Astrocyte (in vitro differentiated cells and primary cell): ENCODE measurements at regions not wholly inside any gene's neighbourhood (a gene's known extent, or its start where the extent isn't known, plus 50 kb on each side); places are given as distances from the start of the nearest gene placed in this dataset.
"Not testable (repeated sequence)": the region's sequence is repeated elsewhere in the genome, so short reads cannot be mapped to it uniquely, and the experiment has no call there.

Experiments
- DNase-seq: peaks from one replicate; pipeline ENCODE4 v3.0.0-alpha.2; 2010; ENCODE audit warnings: low read depth
- FAIRE-seq: peaks from 2 replicates; lab custom pipeline; 2011; peaks lifted over from hg19 to GRCh38; lab: Jason Lieb, UNC
- H2AFZ ChIP-seq: 2 replicates; pipeline ENCODE4 v1.6.0; 2012; ENCODE audit warnings: low read depth, low read length, inconsistent platforms
- H3K27ac ChIP-seq: 2 replicates; pipeline ENCODE4 v1.5.1; 2011; ENCODE audit warnings: low read depth, low read length, inconsistent platforms
- H3K27me3 ChIP-seq: 2 replicates; pipeline ENCODE4 v1.6.0; 2011; ENCODE audit warnings: low read length, inconsistent platforms; ENCODE audit not compliant: insufficient read depth
- H3K36me3 ChIP-seq: 2 replicates; pipeline ENCODE4 v1.5.1; 2011; ENCODE audit warnings: low read length, inconsistent platforms; ENCODE audit not compliant: insufficient read depth
- H3K4me1 ChIP-seq: 2 replicates; pipeline ENCODE4 v1.5.1; 2011; ENCODE audit warnings: low read length, inconsistent platforms; ENCODE audit not compliant: insufficient read depth
- H3K4me2 ChIP-seq: 2 replicates; pipeline ENCODE4 v1.6.0; 2012; ENCODE audit warnings: low read length, inconsistent platforms
- H3K4me3 ChIP-seq: 2 replicates; pipeline ENCODE4 v1.5.1; 2011; ENCODE audit warnings: low read depth, mild to moderate bottlenecking, low read length, inconsistent platforms; ENCODE audit not compliant: insufficient read depth
- H3K79me2 ChIP-seq: 2 replicates; pipeline ENCODE4 v1.6.0; 2012; ENCODE audit warnings: mild to moderate bottlenecking, low read length, inconsistent platforms; ENCODE audit not compliant: insufficient read depth
- H3K9ac ChIP-seq: 2 replicates; pipeline ENCODE4 v1.6.0; 2012; ENCODE audit warnings: mild to moderate bottlenecking, low read length, inconsistent platforms
- H3K9me3 ChIP-seq: 2 replicates; pipeline ENCODE4 v1.5.1; 2012; ENCODE audit warnings: low read depth, mild to moderate bottlenecking, low read length, inconsistent platforms; ENCODE audit not compliant: insufficient read depth
- H4K20me1 ChIP-seq: 2 replicates; pipeline ENCODE4 v1.6.0; 2012; ENCODE audit warnings: low read length, inconsistent platforms; ENCODE audit not compliant: insufficient read depth
- H3K27ac Mint-ChIP-seq: one replicate; pipeline ENCODE4 v1.8.0; 2021; ENCODE audit warnings: mild to moderate bottlenecking, mixed read lengths; ENCODE audit not compliant: unreplicated experiment
- H3K27me3 Mint-ChIP-seq: one replicate; pipeline ENCODE4 v1.8.0; 2021; ENCODE audit warnings: low read depth, mixed read lengths; ENCODE audit not compliant: unreplicated experiment
- H3K36me3 Mint-ChIP-seq: one replicate; pipeline ENCODE4 v1.8.0; 2021; ENCODE audit warnings: low read depth, mixed read lengths; ENCODE audit not compliant: unreplicated experiment
- H3K4me1 Mint-ChIP-seq: one replicate; pipeline ENCODE4 v1.8.0; 2021; ENCODE audit warnings: low read depth, mixed read lengths; ENCODE audit not compliant: unreplicated experiment
- H3K4me3 Mint-ChIP-seq: one replicate; pipeline ENCODE4 v1.8.0; 2021; ENCODE audit warnings: mild to moderate bottlenecking, moderate library complexity, mixed read lengths; ENCODE audit not compliant: unreplicated experiment
- H3K9me3 Mint-ChIP-seq: one replicate; pipeline ENCODE4 v1.8.0; 2021; ENCODE audit warnings: mild to moderate bottlenecking, mixed read lengths; ENCODE audit not compliant: unreplicated experiment
- CTCF ChIP-seq: IDR thresholded peaks from 2 replicates; pipeline ENCODE4 v1.5.1; 2011; ENCODE audit warnings: low read depth, mild to moderate bottlenecking, inconsistent platforms, low read length, moderate library complexity; ENCODE audit not compliant: insufficient read depth
- EZH2 ChIP-seq: IDR thresholded peaks from 2 replicates; pipeline ENCODE4 v1.6.1; 2012; ENCODE audit warnings: mild to moderate bottlenecking, low read length, inconsistent platforms; ENCODE audit not compliant: insufficient read depth

- Histone ChIP-seq H3K4me3 (no peak overlapping the region), H3K9ac (no peak overlapping the region), H4K20me1 (no peaks in the 10 kb centered on the region), H3K27ac (no peak overlapping the region), H2AFZ (no peak overlapping the region), H3K36me3 (no peaks in the 10 kb centered on the region), H3K4me1 (no peaks in the 10 kb centered on the region), H3K27me3 (no peaks in the 10 kb centered on the region), H3K4me2 (no peak overlapping the region), H3K9me3 (no peaks in the 10 kb centered on the region), H3K79me2 (no peaks in the 10 kb centered on the region)
- DNase-seq (no peak), FAIRE-seq (no peak)
- peaks cover 7% of the 10 kb centered on the region for H3K4me1 Mint-ChIP-seq
- no peaks in the 10 kb centered on the region for H3K27me3 Mint-ChIP-seq
- no peak overlapping the region for H3K4me3 Mint-ChIP-seq
- TF ChIP-seq CTCF (no peak), EZH2 (no peak)
- no peak overlapping the region for H3K27ac Mint-ChIP-seq
- peaks cover 10% of the 10 kb centered on the region for H3K9me3 Mint-ChIP-seq
- no peaks in the 10 kb centered on the region for H3K36me3 Mint-ChIP-seq
These were observed 74.2 kb upstream of the DPPA4 start for GRCh38 chr3:109411547-109411946.

- H3K27ac ChIP-seq, result no peak overlapping the region
- FAIRE-seq (no peak), DNase-seq (peak; percentile 25)
- H3K9ac ChIP-seq, result no peak overlapping the region
- Mint-ChIP-seq H3K27ac (peak overlapping the region; percentile 72), H3K4me3 (no peak overlapping the region), H3K4me1 (peaks cover 8% of the 10 kb centered on the region), H3K36me3 (no peaks in the 10 kb centered on the region), H3K27me3 (no peaks in the 10 kb centered on the region), H3K9me3 (no peaks in the 10 kb centered on the region)
- no peaks in the 10 kb centered on the region for H4K20me1 ChIP-seq
- TF ChIP-seq EZH2 (no peak), CTCF (no peak)
- H3K79me2 ChIP-seq, result no peaks in the 10 kb centered on the region
- no peak overlapping the region for H3K4me3 ChIP-seq
- H3K4me2 ChIP-seq, result no peak overlapping the region
- no peaks in the 10 kb centered on the region for H3K36me3 ChIP-seq
- no peaks in the 10 kb centered on the region for H3K27me3 ChIP-seq
- no peaks in the 10 kb centered on the region for H3K9me3 ChIP-seq
- H3K4me1 ChIP-seq, result no peaks in the 10 kb centered on the region
- H2AFZ ChIP-seq, result no peak overlapping the region
These were observed 59.5 kb upstream of the DPPA4 start for GRCh38 chr3:109396806-109397205.

- H3K27me3 Mint-ChIP-seq, H3K4me2 ChIP-seq: not testable (repeated sequence)
- H3K27ac Mint-ChIP-seq, result peak overlapping the region; percentile 91
These were observed 56.4 kb upstream of the DPPA4 start for GRCh38 chr3:109393728-109394127.

More at GRCh38 chr3:109393728-109394127, 56.4 kb upstream of the DPPA4 start:
- not testable (repeated sequence) for H3K79me2 ChIP-seq, H3K9me3 ChIP-seq, FAIRE-seq, DNase-seq, H3K9me3 Mint-ChIP-seq, H3K27ac ChIP-seq, H2AFZ ChIP-seq, H3K27me3 ChIP-seq, H3K36me3 ChIP-seq, H3K36me3 Mint-ChIP-seq, H3K4me1 ChIP-seq, H4K20me1 ChIP-seq, H3K4me3 Mint-ChIP-seq, H3K9ac ChIP-seq, H3K4me3 ChIP-seq
- peaks cover 17% of the 10 kb centered on the region for H3K4me1 Mint-ChIP-seq
